Sigmoid colon (tissue), 6 donors: ENCODE measurements at regions not wholly inside any gene's neighbourhood (a gene's known extent, or its start where the extent isn't known, plus 50 kb on each side); places are given as distances from the start of the nearest gene placed in this dataset.

Source experiments
- DNase-seq: peaks from one replicate; pipeline ENCODE4 v3.0.0-alpha.2; 2019
- H3K27ac ChIP-seq, 4 donors: fragments of 200-600 bp; sonication (generic); one replicate each; pipeline ENCODE4 v1.5.1; 2016 to 2019; ENCODE audit warnings: mild to moderate bottlenecking in 1 of 4
- H3K27me3 ChIP-seq, 3 donors: fragments of 200-600 bp; sonication (generic); one replicate each; pipeline ENCODE4 v1.5.1; 2019; ENCODE audit warnings: mild to moderate bottlenecking in 1 of 3
- H3K36me3 ChIP-seq, 4 donors: fragments of 200-600 bp; sonication (generic); one replicate each; pipeline ENCODE4 v1.5.1; 2016 to 2019
- H3K4me1 ChIP-seq, 4 donors: fragments of 200-600 bp; sonication (generic); one replicate each; pipeline ENCODE4 v1.5.1; 2017 to 2019
- H3K4me3 ChIP-seq, 4 donors: fragments of 200-600 bp; sonication (generic); one replicate each; pipeline ENCODE4 v1.5.1; 2017 to 2019; ENCODE audit warnings: mild to moderate bottlenecking in 2 of 4, moderate library complexity in 1 of 4
- H3K9me3 ChIP-seq, 4 donors: fragments of 200-600 bp in 3 of 4; sonication (generic) in 3 of 4; one replicate each; pipeline versions ENCODE4 v1.5.1 to v1.6.1; 2013 to 2019
- CTCF ChIP-seq, 4 experiments: fragments of 450-650 bp in 3 of 4; fragments of 200-600 bp in 1 of 4; IDR thresholded peaks; one replicate each; pipeline ENCODE4 v1.5.1; 2016 to 2019; ENCODE audit warnings: antibody characterized with exemption in 4 of 4, mild to moderate bottlenecking in 3 of 4, moderate library complexity in 2 of 4
- EP300 ChIP-seq, 4 donors: sonication (generic); formaldehyde crosslinking; IDR thresholded peaks; one replicate each; pipeline ENCODE4 v1.6.1; 2017; ENCODE audit warnings: antibody characterized with exemption in 4 of 4
- POLR2A ChIP-seq, 2 donors: fragments of 450-650 bp; IDR thresholded peaks; one replicate each; pipeline ENCODE4 v1.6.1; 2016; ENCODE audit warnings: antibody characterized with exemption in 2 of 2, mild to moderate bottlenecking in 2 of 2, moderate library complexity in 2 of 2
- POLR2AphosphoS5 ChIP-seq, 4 donors: sonication (generic); formaldehyde crosslinking; IDR thresholded peaks; one replicate each; pipeline ENCODE4 v1.6.1; 2017; ENCODE audit warnings: antibody characterized with exemption in 4 of 4
- WGBS, 2 donors: extraction: QIAGEN DNeasy Blood & Tissue Kit; methylation state at CpG; one replicate each; pipeline ENCODE4 v1.1.7; 2013; 5-methylcytosine and 5-hydroxymethylcytosine counted together
- intact Hi-C: fragments of 100-400 bp; cut with DNase I; formaldehyde crosslinking; loops from one replicate; pipeline ENCODE4 v1.15.1; 2023
- donor health status: healthy with polysubstance abuse.
- donor health status: healthy.

- Histone ChIP-seq H3K4me3 (no peak overlapping the region), H3K4me1 (peaks cover 0 to 36% (median 31%) of the 10 kb centered on the region in 4 donors), H3K9me3 (no peaks in the 10 kb centered on the region), H3K27me3 (no peaks in the 10 kb centered on the region), H3K27ac (peak overlapping the region; percentile 75 to 82 (median 80)), H3K36me3 (no peaks in the 10 kb centered on the region)
- 41 to 62% methylated on average over 4 of the region's 4 CpGs for WGBS, 2 donors
- DNase-seq, result peak; percentile 77
- TF ChIP-seq CTCF (IDR thresholded peaks at IDR 0.05), result no peak
- peak in 3 of 4 donors; percentile 7 to 26 (median 21) for TF ChIP-seq POLR2AphosphoS5 (IDR thresholded peaks at IDR 0.05)
- no peak for TF ChIP-seq POLR2A (IDR thresholded peaks at IDR 0.05)
- intact Hi-C loops, result loop anchor here (10.0 kb wide), 1 partner anchor 480 kb away; the partner anchor contains the start of gene TRA2B
Observed at GRCh38 chr3:186414735-186415419, 52.8 kb upstream of the DGKG start.

GRCh38 chr3:186413615-186414415 is 51.8 kb upstream of the DGKG start:
- DNase-seq, result peak; percentile 94
- 6 to 11% methylated on average over 22 of the region's 22 CpGs for WGBS, 2 donors
- no peaks in the 10 kb centered on the region for H3K27me3 ChIP-seq
- no peaks in the 10 kb centered on the region for H3K36me3 ChIP-seq
- peak overlapping the region; percentile 15 to 44 (median 43) for H3K4me3 ChIP-seq
- no peaks in the 10 kb centered on the region for H3K9me3 ChIP-seq
- intact Hi-C loops, result loop anchor here (10.0 kb wide), 1 partner anchor 479 kb away; the partner anchor contains the start of gene TRA2B
- TF ChIP-seq POLR2A (IDR thresholded peaks at IDR 0.05), result peak in 1 of 2 donors; percentile 14
- TF ChIP-seq EP300 (IDR thresholded peaks at IDR 0.05), result peak; percentile 63 to 91 (median 73)
- TF ChIP-seq POLR2AphosphoS5 (IDR thresholded peaks at IDR 0.05), result peak; percentile 41 to 82 (median 69)
- no peak for TF ChIP-seq CTCF (IDR thresholded peaks at IDR 0.05)
- H3K4me1 ChIP-seq, result peaks cover 0 to 36% (median 32%) of the 10 kb centered on the region in 4 donors
- peak overlapping the region; percentile 75 to 82 (median 80) for H3K27ac ChIP-seq

GRCh38 chr3:186411994-186412393 is 50.0 kb upstream of the DGKG start:
- Histone ChIP-seq H3K4me1 (peaks cover 0 to 45% (median 39%) of the 10 kb centered on the region in 4 donors), H3K4me3 (no peak overlapping the region), H3K36me3 (no peaks in the 10 kb centered on the region), H3K9me3 (no peaks in the 10 kb centered on the region), H3K27ac (peak overlapping the region in 1 of 4 donors; percentile 48), H3K27me3 (no peaks in the 10 kb centered on the region)
- intact Hi-C loops, result loop anchor here (10.0 kb wide), 1 partner anchor 477 kb away; the partner anchor contains the start of gene TRA2B
- WGBS, 2 donors, result 87 to 90% methylated on average over 3 of the region's 3 CpGs
- DNase-seq, result no peak
- TF ChIP-seq EP300 (IDR thresholded peaks at IDR 0.05) (no peak), POLR2AphosphoS5 (IDR thresholded peaks at IDR 0.05) (no peak), POLR2A (IDR thresholded peaks at IDR 0.05) (no peak), CTCF (IDR thresholded peaks at IDR 0.05) (no peak)
